Glutamatergic neuron (in vitro differentiated cells): ENCODE measurements at regions not wholly inside any gene's neighbourhood (a gene's known extent, or its start where the extent isn't known, plus 50 kb on each side); places are given as distances from the start of the nearest gene placed in this dataset.

Experiments used
- DNase-seq: peaks from one replicate; pipeline ENCODE4 v3.0.0; 2022
- H3K27ac Mint-ChIP-seq: one replicate; pipeline ENCODE4 v1.8.0; 2020; ENCODE audit warnings: mild to moderate bottlenecking, mixed read lengths, inconsistent platforms; ENCODE audit not compliant: unreplicated experiment
- H3K27me3 Mint-ChIP-seq: one replicate; pipeline ENCODE4 v1.8.0; 2020; ENCODE audit warnings: mild to moderate bottlenecking, moderate library complexity, mixed read lengths, inconsistent platforms; ENCODE audit not compliant: unreplicated experiment
- H3K36me3 Mint-ChIP-seq: one replicate; pipeline ENCODE4 v1.8.0; 2020; ENCODE audit warnings: mild to moderate bottlenecking, mixed read lengths, inconsistent platforms; ENCODE audit not compliant: unreplicated experiment
- H3K4me1 Mint-ChIP-seq: one replicate; pipeline ENCODE4 v1.8.0; 2020; ENCODE audit warnings: mild to moderate bottlenecking, low read depth, mixed read lengths, inconsistent platforms; ENCODE audit not compliant: unreplicated experiment
- H3K4me3 Mint-ChIP-seq: one replicate; pipeline ENCODE4 v1.8.0; 2020; ENCODE audit warnings: mild to moderate bottlenecking, mixed read lengths, inconsistent platforms; ENCODE audit not compliant: unreplicated experiment
- H3K9me3 Mint-ChIP-seq: one replicate; pipeline ENCODE4 v1.8.0; 2020; ENCODE audit warnings: mild to moderate bottlenecking, moderate library complexity, mixed read lengths, inconsistent platforms; ENCODE audit not compliant: unreplicated experiment
- TF ChIP-seq, protein P1 (sequence below): fragments of 200-600 bp; sonication (generic); IDR thresholded peaks from one replicate; pipeline ENCODE4 v1.5.0; 2021; ENCODE audit not compliant: partially characterized antibody, unreplicated experiment

DNA sequence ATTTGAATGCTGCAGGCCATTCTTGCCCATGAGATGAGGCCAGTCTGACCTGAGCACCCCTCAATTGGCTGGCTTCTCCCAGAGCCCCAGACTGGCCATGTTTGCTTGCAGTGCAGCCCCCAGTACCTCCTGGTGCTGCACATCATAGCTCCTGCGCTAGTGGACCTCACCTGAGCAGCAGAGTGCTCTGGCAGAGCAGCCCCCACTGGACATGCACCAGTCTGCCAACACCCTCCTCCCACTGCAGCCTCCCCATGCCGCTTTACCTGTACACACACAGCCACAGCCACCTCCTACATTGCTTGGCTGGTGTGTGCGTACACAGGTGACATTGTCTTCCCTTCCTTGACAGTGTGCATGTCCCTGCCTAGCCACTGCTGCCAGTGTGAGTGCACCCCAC lies 940.2 kb downstream of the EFNA5 start:
- Mint-ChIP-seq H3K9me3 (peaks cover 6% of the 10 kb centered on the region), H3K4me3 (no peak overlapping the region), H3K36me3 (peaks cover 32% of the 10 kb centered on the region), H3K4me1 (no peaks in the 10 kb centered on the region), H3K27me3 (peaks cover 4% of the 10 kb centered on the region), H3K27ac (no peak overlapping the region)
- TF ChIP-seq, protein P1, sequence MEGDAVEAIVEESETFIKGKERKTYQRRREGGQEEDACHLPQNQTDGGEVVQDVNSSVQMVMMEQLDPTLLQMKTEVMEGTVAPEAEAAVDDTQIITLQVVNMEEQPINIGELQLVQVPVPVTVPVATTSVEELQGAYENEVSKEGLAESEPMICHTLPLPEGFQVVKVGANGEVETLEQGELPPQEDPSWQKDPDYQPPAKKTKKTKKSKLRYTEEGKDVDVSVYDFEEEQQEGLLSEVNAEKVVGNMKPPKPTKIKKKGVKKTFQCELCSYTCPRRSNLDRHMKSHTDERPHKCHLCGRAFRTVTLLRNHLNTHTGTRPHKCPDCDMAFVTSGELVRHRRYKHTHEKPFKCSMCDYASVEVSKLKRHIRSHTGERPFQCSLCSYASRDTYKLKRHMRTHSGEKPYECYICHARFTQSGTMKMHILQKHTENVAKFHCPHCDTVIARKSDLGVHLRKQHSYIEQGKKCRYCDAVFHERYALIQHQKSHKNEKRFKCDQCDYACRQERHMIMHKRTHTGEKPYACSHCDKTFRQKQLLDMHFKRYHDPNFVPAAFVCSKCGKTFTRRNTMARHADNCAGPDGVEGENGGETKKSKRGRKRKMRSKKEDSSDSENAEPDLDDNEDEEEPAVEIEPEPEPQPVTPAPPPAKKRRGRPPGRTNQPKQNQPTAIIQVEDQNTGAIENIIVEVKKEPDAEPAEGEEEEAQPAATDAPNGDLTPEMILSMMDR: no peak
- no peak for DNase-seq

DNA sequence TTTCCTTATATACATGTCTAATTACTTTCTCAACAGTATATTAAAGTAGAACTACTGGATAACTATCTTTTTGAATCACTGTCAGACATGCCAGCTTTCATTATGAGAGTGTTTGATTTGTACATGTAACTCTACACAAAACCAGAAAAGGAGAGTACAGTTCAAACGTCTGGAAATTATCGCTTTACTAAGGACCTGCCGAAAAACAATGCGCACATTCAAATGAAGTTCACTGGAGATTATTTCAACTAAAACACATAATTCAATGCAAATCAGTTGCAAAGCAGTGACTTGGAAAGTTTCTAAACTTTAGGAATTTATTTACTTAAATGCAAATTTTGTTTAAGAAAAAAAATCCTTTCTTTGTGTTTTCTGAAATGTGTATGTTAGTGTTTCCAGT lies 942.5 kb downstream of the EFNA5 start:
- Mint-ChIP-seq H3K27me3 (peaks cover 4% of the 10 kb centered on the region), H3K4me1 (no peaks in the 10 kb centered on the region), H3K36me3 (peaks cover 11% of the 10 kb centered on the region), H3K4me3 (no peak overlapping the region), H3K27ac (no peak overlapping the region), H3K9me3 (peaks cover 5% of the 10 kb centered on the region)
- TF ChIP-seq, protein P1: no peak
- DNase-seq: no peak

DNA sequence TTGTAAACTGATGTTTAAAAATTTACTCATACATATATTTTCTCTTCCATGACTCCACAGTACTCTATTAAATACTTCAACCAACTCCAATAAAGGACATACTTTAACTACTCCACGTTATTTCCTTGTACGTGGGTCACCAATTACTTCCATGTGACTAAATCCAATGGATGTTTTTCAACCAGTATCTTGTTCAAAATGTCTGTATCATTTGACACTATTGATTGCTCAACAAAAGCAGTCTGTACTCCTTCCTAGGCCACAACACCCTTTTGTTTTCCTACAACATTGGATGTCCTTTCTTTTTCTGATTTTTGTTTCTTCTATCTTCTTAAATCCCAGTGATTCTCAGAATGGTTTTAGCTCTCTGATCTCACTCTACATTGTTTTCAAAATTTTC lies 943.7 kb downstream of the EFNA5 start:
- Mint-ChIP-seq H3K27ac (no peak overlapping the region), H3K27me3 (peaks cover 4% of the 10 kb centered on the region), H3K36me3 (peaks cover 1% of the 10 kb centered on the region), H3K4me3 (no peak overlapping the region), H3K4me1 (no peaks in the 10 kb centered on the region), H3K9me3 (no peaks in the 10 kb centered on the region)
- TF ChIP-seq, protein P1: no peak
- DNase-seq: no peak

DNA sequence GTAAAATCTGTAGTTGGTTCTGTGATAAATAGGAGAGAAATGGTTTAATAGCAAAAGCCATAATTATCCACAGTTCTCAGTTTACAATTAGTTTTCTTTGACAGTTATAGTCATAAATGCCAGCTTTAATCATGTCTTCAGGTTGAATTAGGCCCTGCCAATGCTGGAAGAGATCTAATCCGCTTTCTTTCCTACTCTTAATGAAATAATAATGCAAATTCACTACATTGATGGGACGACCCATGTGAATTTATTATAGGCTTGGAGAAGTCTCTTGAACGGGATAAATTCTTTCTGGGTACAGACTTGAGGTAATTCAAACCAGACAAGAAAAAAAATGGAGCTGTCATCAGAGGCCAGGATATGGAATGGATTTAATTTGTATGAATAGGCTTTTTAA lies 950.4 kb downstream of the EFNA5 start:
- TF ChIP-seq, protein P1: no peak
- Mint-ChIP-seq H3K27ac (no peak overlapping the region), H3K9me3 (no peaks in the 10 kb centered on the region), H3K36me3 (no peaks in the 10 kb centered on the region), H3K4me3 (no peak overlapping the region), H3K27me3 (no peaks in the 10 kb centered on the region), H3K4me1 (no peaks in the 10 kb centered on the region)
- DNase-seq: no peak

DNA sequence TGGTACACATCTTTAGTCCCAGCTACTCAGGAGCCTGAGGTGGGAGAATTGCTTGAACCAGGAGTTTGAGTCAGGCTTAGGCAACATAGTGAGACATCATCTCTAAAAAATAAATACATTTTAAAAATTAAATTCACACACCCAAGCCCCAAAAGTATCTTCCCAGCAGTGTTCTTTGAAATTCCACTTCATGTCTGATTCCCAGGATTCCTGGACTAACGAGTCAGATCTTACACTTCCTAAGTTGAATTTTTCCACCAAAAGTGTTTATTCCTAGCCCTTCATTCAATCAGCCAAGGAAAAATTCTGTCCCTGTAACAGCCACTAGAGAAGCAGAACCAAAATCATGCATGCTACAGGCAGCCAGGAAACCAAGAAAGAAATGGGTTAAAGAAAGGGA lies 970.9 kb downstream of the EFNA5 start:
- Mint-ChIP-seq H3K9me3 (peaks cover 1% of the 10 kb centered on the region), H3K4me3 (no peak overlapping the region), H3K4me1 (no peaks in the 10 kb centered on the region), H3K36me3 (no peaks in the 10 kb centered on the region), H3K27me3 (no peaks in the 10 kb centered on the region), H3K27ac (no peak overlapping the region)
- TF ChIP-seq, protein P1: no peak
- DNase-seq: no peak
